CD4-positive, CD25-positive, alpha-beta regulatory T cell (primary cell): ENCODE measurements at regions not wholly inside any gene's neighbourhood (a gene's known extent, or its start where the extent isn't known, plus 50 kb on each side); places are given as distances from the start of the nearest gene placed in this dataset.

Source experiments
- ATAC-seq, 2 donors: fragments of 150-1000 bp; cut with Tn5 transposase; one replicate each; pipeline ENCODE4 v1.10.0; 2021; ENCODE audit warnings: low read depth in 2 of 2, moderate number of reproducible peaks in 2 of 2, moderate library complexity in 1 of 2
- DNase-seq, 3 donors: peaks; one replicate each; pipeline versions ENCODE4 v3.0.0 to v3.0.0-alpha.2; 2012 to 2022; ENCODE audit warnings: mixed read lengths in 1 of 3
- H3K27ac ChIP-seq: one replicate; pipeline ENCODE4 v1.7.0; 2013; ENCODE audit warnings: mild to moderate bottlenecking, low read length; ENCODE audit not compliant: insufficient read depth, poor library complexity, severe bottlenecking
- H3K27me3 ChIP-seq: one replicate; pipeline ENCODE4 v1.7.0; 2013; ENCODE audit warnings: low read length; ENCODE audit not compliant: control insufficient read depth, insufficient read depth
- H3K36me3 ChIP-seq: one replicate; pipeline ENCODE4 v1.7.0; 2013; ENCODE audit warnings: mild to moderate bottlenecking, low read length, moderate library complexity; ENCODE audit not compliant: control insufficient read depth, insufficient read depth
- H3K4me1 ChIP-seq: 2 replicates; pipeline ENCODE4 v1.7.0; 2013; ENCODE audit warnings: mild to moderate bottlenecking, low read length; ENCODE audit not compliant: insufficient read depth, control insufficient read depth, poor library complexity, severe bottlenecking
- H3K4me3 ChIP-seq: one replicate; pipeline ENCODE4 v1.7.0; 2013; ENCODE audit warnings: low read depth, mild to moderate bottlenecking, low read length, moderate library complexity
- H3K9me3 ChIP-seq, 2 experiments: 1 replicate in 1 of 2; 2 replicates in 1 of 2; pipeline ENCODE4 v1.7.0; 2013; ENCODE audit warnings: low read length in 2 of 2, mild to moderate bottlenecking in 1 of 2, moderate library complexity in 1 of 2; ENCODE audit not compliant: control insufficient read depth in 2 of 2
- H3K27ac Mint-ChIP-seq, 3 donors: one replicate each; pipeline ENCODE4 v1.8.0; 2020 to 2022; ENCODE audit warnings: mild to moderate bottlenecking in 3 of 3, mixed read lengths in 3 of 3, moderate library complexity in 2 of 3
- H3K27me3 Mint-ChIP-seq: one replicate; pipeline ENCODE4 v1.8.0; 2022; ENCODE audit warnings: mild to moderate bottlenecking, mixed read lengths
- H3K36me3 Mint-ChIP-seq: one replicate; pipeline ENCODE4 v1.8.0; 2020; ENCODE audit warnings: mixed read lengths
- H3K4me1 Mint-ChIP-seq, 4 donors: one replicate each; pipeline ENCODE4 v1.8.0; 2020 to 2022; ENCODE audit warnings: mixed read lengths in 4 of 4, mild to moderate bottlenecking in 1 of 4
- H3K4me3 Mint-ChIP-seq, 4 donors: one replicate each; pipeline ENCODE4 v1.8.0; 2020 to 2022; ENCODE audit warnings: mild to moderate bottlenecking in 4 of 4, mixed read lengths in 4 of 4, moderate library complexity in 3 of 4
- H3K9me3 Mint-ChIP-seq, 7 donors: one replicate each; pipeline ENCODE4 v1.8.0; 2020 to 2022; ENCODE audit warnings: mixed read lengths in 7 of 7, mild to moderate bottlenecking in 3 of 7, moderate library complexity in 2 of 7

DNA sequence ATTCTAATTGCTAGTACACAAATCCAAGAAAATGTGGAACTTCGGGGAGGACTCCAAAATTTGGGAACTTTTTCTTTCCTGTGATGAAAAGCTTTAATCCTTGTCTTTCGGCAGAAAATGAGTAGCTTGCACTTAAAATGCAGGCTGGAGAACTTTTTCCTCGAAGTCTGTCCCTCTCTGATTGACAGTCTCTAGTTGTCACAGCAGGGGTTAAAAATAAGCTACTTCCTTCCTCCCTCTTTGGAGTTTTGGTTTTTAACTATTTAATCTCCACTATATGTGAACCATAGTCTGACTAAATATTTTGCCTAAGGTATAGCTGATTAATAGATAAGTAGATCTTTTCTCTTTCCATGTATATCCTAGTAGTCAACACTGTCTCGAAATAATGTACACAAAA lies 66.8 kb upstream of the MBOAT1 start:
- no peak for DNase-seq
- Mint-ChIP-seq H3K27me3 (peaks cover 59% of the 10 kb centered on the region), H3K9me3 (peaks cover 0 to 19% (median 10%) of the 10 kb centered on the region in 7 donors), H3K36me3 (peaks cover 10% of the 10 kb centered on the region), H3K27ac (no peak overlapping the region), H3K4me3 (no peak overlapping the region), H3K4me1 (no peaks in the 10 kb centered on the region)
- no peaks in the 10 kb centered on the region for H3K36me3 ChIP-seq
- H3K4me3 ChIP-seq, result no peak overlapping the region
- H3K27ac ChIP-seq, result no peak overlapping the region
- peaks cover 7 to 10% of the 10 kb centered on the region in 2 experiments for H3K9me3 ChIP-seq
- ATAC-seq, result no peak
- no peaks in the 10 kb centered on the region for H3K4me1 ChIP-seq
- peaks cover 19% of the 10 kb centered on the region for H3K27me3 ChIP-seq

DNA sequence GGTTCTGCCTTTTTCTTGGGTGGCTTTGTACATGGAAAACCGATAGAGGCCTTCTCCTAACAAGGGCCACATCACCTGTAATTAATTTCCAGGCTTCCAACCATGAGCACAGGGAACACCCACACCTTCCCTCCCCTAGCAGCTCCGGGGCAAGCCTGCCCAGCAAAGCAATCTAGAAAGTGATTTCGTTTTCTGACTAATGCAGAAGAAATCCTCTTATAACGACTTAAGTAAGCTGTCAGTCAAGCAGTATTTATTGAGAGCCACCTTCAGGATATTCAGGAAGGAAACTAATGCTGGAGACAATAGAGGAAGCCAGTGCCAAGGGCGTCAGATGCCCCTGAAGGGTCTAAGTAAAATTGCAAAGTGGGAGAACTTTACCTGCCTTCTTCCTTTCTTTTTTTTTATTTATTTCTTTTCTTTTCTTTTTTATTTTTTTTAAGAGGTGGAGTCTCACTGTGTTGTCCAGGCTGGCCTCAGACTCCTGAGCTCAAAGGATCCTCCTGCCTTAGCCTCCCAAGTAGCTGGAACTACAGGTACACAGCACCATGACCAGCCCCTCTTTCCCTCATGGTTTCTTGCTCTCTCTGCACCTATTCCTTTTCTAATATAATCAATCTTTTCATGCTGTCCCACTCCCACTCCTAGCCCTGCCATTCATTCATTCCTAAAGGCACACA lies 67.5 kb upstream of the MBOAT1 start:
- H3K27me3 Mint-ChIP-seq, result peaks cover 61% of the 10 kb centered on the region

DNA sequence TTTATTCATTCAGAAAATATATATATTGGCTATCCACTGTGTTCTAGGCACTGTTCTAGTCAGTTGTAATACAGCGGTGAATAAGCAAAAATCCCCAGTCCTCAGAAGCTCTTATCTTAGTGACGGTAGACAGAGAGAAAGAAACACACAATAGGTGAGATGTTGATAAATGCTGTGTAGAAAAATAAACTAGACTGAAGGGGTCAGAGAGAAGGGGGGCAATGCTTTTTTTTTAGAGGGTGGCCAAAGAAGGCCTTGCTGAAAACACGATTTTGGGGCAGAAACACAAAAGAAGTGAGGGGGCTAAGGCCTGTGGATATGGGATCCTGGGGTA lies 68.0 kb upstream of the MBOAT1 start:
- H3K36me3 ChIP-seq, result no peaks in the 10 kb centered on the region
- DNase-seq (no peak), ATAC-seq (no peak)
- H3K4me3 ChIP-seq, result no peak overlapping the region
- H3K27me3 ChIP-seq, result peaks cover 19% of the 10 kb centered on the region
- peaks cover 0 to 23% (median 10%) of the 10 kb centered on the region in 7 donors for H3K9me3 Mint-ChIP-seq
- no peak overlapping the region for H3K27ac Mint-ChIP-seq
- no peak overlapping the region for H3K4me3 Mint-ChIP-seq
- peaks cover 7 to 10% of the 10 kb centered on the region in 2 experiments for H3K9me3 ChIP-seq
- peaks cover 59% of the 10 kb centered on the region for H3K27me3 Mint-ChIP-seq
- no peaks in the 10 kb centered on the region for H3K4me1 Mint-ChIP-seq
- H3K27ac ChIP-seq, result no peak overlapping the region
- H3K36me3 Mint-ChIP-seq, result peaks cover 10% of the 10 kb centered on the region
- H3K4me1 ChIP-seq, result no peaks in the 10 kb centered on the region

More for the DNA sequence above, 67.5 kb upstream of the MBOAT1 start:
- peaks cover 19% of the 10 kb centered on the region for H3K27me3 ChIP-seq
- no peak for DNase-seq
- H3K36me3 ChIP-seq, result no peaks in the 10 kb centered on the region
- Mint-ChIP-seq H3K9me3 (peaks cover 0 to 23% (median 10%) of the 10 kb centered on the region in 7 donors), H3K27ac (no peak overlapping the region), H3K36me3 (peaks cover 10% of the 10 kb centered on the region), H3K4me1 (no peaks in the 10 kb centered on the region), H3K4me3 (no peak overlapping the region)
- no peak overlapping the region for H3K4me3 ChIP-seq
- no peak for ATAC-seq
- no peak overlapping the region for H3K27ac ChIP-seq
- H3K9me3 ChIP-seq, result peaks cover 7 to 10% of the 10 kb centered on the region in 2 experiments
- H3K4me1 ChIP-seq, result no peaks in the 10 kb centered on the region

DNA sequence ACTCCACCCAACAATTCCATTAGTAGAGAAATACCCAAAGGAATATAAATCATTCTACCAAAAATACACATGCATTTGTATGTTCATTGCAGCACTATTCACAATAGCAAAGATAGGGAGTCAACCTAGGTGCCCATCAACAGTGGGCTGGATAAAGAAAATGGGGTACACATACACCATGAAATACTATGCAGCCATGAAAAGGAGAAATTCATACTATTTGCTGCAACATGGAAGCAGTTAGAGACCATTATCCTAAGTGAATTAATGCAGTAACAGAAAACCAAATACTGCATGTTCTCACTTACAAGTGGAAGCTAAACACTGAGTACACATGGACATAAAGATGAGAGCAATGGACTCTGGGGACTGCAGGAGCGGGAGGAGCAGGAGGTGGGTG lies 72.4 kb upstream of the MBOAT1 start:
- Mint-ChIP-seq H3K27ac (no peak overlapping the region), H3K36me3 (peaks cover 6% of the 10 kb centered on the region), H3K4me1 (no peaks in the 10 kb centered on the region), H3K4me3 (no peak overlapping the region), H3K27me3 (peaks cover 53% of the 10 kb centered on the region), H3K9me3 (peaks cover 2 to 23% (median 10%) of the 10 kb centered on the region in 7 donors)
- H3K4me3 ChIP-seq, result no peak overlapping the region
- peaks cover 7 to 10% of the 10 kb centered on the region in 2 experiments for H3K9me3 ChIP-seq
- H3K4me1 ChIP-seq, result no peaks in the 10 kb centered on the region
- H3K27me3 ChIP-seq, result peaks cover 12% of the 10 kb centered on the region
- H3K27ac ChIP-seq, result no peak overlapping the region
- ATAC-seq, result no peak
- H3K36me3 ChIP-seq, result no peaks in the 10 kb centered on the region
- no peak for DNase-seq

DNA sequence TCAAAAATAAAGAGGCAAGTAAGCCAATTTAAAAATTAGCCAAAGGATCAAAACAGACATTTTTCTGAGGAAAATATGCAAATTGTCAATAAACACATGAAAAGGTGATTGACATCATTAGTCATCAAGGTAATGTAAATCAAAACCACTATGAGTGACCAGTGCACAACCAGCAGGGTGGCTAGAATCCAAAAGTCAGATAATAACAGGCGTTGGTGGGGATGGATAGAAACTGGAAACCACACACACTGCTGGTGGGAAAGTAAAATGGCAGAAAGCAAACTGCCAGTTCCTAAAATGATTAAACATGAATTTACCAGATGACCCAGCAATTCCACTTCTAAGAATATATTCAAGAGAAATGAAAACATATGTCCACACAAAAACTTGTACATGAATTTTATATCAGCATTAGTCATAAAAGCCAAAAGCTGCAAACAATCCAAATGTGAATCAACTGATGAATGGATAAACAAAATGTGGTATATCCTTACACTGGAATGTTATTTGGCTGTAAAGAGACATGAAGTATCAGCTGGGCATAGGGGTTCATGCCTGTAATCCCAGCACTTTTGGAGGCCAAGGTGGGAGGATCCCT lies 74.8 kb upstream of the MBOAT1 start:
- H3K4me1 ChIP-seq, result peaks cover 4% of the 10 kb centered on the region
- Mint-ChIP-seq H3K4me3 (no peak overlapping the region), H3K9me3 (peaks cover 2 to 17% (median 7%) of the 10 kb centered on the region in 7 donors), H3K27me3 (peaks cover 36% of the 10 kb centered on the region), H3K27ac (no peak overlapping the region), H3K36me3 (peaks cover 4% of the 10 kb centered on the region), H3K4me1 (peaks cover 2 to 6% (median 4%) of the 10 kb centered on the region in 4 donors)
- no peak overlapping the region for H3K27ac ChIP-seq
- no peaks in the 10 kb centered on the region for H3K36me3 ChIP-seq
- no peak overlapping the region for H3K4me3 ChIP-seq
- ATAC-seq, result no peak
- H3K9me3 ChIP-seq, result peaks cover 7% of the 10 kb centered on the region in 2 experiments
- peaks cover 9% of the 10 kb centered on the region for H3K27me3 ChIP-seq
- no peak for DNase-seq

DNA sequence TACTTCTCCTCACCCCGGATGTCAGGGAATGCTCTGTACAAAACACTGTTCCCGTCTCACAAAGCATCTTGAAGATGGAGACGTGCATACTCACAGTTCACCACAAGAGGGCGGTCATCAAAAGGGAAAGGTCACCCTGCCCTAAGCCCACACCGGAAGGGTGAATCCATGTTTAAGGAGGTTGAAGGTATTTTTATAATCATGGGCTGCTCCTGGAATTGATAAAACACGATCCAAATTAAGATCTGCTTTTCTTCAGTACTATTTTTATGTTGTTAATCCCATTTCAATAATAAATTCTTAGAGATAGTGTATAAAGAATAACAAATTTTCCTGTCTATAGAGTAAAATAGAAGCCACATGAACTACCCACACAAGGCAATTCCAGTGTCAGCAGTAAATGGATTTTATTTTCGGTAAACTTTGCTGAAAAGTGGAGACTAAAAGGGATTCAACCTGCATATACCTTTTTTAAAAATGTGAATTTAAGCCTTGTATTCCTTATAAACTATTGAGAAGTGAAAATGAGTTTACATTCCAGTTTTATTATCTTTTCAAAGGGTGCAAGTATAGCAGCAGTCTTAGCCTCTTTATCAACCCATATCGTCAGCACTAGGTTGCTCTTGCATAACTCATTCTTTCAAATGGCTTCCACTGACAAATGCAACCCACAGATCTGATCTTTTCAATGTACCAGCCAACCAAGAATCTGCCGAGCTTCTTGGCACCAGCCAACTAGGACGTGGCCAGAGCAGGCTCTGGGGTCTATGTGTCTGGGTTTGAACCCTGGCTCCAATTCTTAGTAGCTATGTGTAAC lies 79.7 kb upstream of the MBOAT1 start:
- Mint-ChIP-seq H3K27me3 (peaks cover 11% of the 10 kb centered on the region), H3K4me3 (peak overlapping the region in 2 of 4 donors; percentile 20 to 42), H3K9me3 (no peaks in the 10 kb centered on the region), H3K27ac (peak overlapping the region; percentile 14 to 39 (median 34)), H3K36me3 (no peaks in the 10 kb centered on the region), H3K4me1 (peaks cover 13 to 29% (median 21%) of the 10 kb centered on the region in 4 donors)
- peak; percentile 75 to 79 for ATAC-seq
- Histone ChIP-seq H3K36me3 (no peaks in the 10 kb centered on the region), H3K4me1 (peaks cover 8% of the 10 kb centered on the region), H3K4me3 (no peak overlapping the region), H3K9me3 (no peaks in the 10 kb centered on the region), H3K27ac (no peak overlapping the region), H3K27me3 (no peaks in the 10 kb centered on the region)
- peak; percentile 58 to 85 (median 67) for DNase-seq

DNA sequence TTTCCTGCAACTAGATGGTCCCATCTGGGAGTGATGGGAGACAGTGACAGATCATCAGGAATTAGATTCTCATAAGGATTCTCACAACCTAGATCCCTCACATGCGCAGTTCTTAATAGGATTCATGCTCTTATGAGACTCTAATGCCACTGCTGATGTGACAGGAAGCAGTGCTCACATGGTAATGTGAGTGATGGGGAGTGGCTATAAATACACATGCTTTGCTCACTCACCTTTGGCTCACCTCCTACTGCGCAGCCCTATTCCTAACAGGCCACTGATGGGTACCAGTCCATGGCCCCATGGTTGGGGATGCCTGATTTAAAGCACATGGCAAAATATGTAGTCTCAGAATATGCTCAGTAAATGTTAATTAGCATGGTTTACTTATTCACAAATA lies 80.6 kb upstream of the MBOAT1 start:
- ATAC-seq (peak in 1 of 2 donors; percentile 61), DNase-seq (peak in 1 of 3 donors; percentile 63)
- Histone ChIP-seq H3K27ac (no peak overlapping the region), H3K9me3 (no peaks in the 10 kb centered on the region), H3K36me3 (no peaks in the 10 kb centered on the region), H3K27me3 (no peaks in the 10 kb centered on the region), H3K4me1 (peaks cover 8% of the 10 kb centered on the region), H3K4me3 (no peak overlapping the region)
- H3K4me3 Mint-ChIP-seq, result peak overlapping the region in 1 of 4 donors; percentile 8
- peak overlapping the region in 2 of 3 donors; percentile 14 to 34 for H3K27ac Mint-ChIP-seq
- no peaks in the 10 kb centered on the region for H3K36me3 Mint-ChIP-seq
- peaks cover 10% of the 10 kb centered on the region for H3K27me3 Mint-ChIP-seq
- H3K9me3 Mint-ChIP-seq, result no peaks in the 10 kb centered on the region
- peaks cover 13 to 29% (median 22%) of the 10 kb centered on the region in 4 donors for H3K4me1 Mint-ChIP-seq
